ENCODE measurements at regions not wholly inside any gene's neighbourhood (a gene's known extent, or its start where the extent isn't known, plus 50 kb on each side); places are given as distances from the start of the nearest gene placed in this dataset.
"Not testable (repeated sequence)": the region's sequence is repeated elsewhere in the genome, so short reads cannot be mapped to it uniquely, and the experiment has no call there.

GRCh38 chr7:159335181-159335926 lies 190.7 kb upstream of the VIPR2 start:
- not testable (repeated sequence) for DNase-seq

- DNase-seq = not testable (repeated sequence)
Observed at GRCh38 chr7:159332854-159333479, 188.3 kb upstream of the VIPR2 start.

DNA sequence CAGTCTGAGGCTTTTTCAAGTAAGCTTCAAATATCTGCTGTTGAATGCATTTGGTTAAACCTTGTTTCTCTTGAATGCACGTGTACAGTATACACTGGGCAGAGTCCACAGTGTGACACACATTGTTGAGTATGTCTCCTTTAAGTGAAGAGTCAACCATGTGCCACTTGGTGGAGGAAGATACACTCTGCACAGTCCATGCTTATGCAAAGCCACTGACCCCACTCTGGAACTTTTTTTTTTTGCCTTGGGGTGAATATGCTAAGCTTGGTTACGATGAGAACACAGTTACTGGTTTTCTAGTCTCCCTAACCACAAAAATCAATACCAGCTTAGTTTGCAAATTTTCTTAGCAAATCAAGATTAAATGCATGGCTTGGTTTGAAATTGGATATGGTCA lies 186.8 kb upstream of the VIPR2 start:
- no peak for DNase-seq

DNA sequence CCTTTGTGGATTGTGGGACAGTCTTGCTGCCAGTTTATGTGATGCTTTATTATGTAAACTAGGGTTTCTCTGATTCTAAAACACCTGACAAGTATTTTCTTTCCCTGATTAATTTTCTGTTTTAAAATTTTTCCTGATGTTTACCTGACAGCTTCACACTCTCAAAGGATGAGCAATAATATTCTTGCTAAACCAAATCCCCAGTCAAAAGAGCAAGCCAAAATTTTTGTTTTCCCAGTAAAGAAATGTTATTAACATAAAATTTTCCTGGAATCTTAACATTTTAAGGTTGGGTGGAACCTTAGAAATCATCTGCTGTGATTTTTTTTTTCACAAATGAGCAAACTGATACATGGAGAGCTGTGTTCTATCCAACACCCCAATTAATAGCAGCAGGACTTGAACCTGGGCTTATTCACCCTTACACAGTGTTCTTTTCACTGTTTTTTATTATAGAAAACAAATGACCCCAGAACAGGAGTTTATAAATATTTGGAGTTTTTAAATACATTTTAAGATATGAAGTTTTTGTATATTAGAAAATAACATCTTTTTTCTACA lies 185.2 kb upstream of the VIPR2 start:
- no peak for DNase-seq

- peak; percentile 7 for DNase-seq
Observed at GRCh38 chr7:159328096-159328495, 183.4 kb upstream of the VIPR2 start.

- no peak for DNase-seq
Observed at GRCh38 chr7:159323359-159323758, 178.7 kb upstream of the VIPR2 start.

GRCh38 chr7:159321278-159321677 lies 176.6 kb upstream of the VIPR2 start:
- no peak for DNase-seq

DNA sequence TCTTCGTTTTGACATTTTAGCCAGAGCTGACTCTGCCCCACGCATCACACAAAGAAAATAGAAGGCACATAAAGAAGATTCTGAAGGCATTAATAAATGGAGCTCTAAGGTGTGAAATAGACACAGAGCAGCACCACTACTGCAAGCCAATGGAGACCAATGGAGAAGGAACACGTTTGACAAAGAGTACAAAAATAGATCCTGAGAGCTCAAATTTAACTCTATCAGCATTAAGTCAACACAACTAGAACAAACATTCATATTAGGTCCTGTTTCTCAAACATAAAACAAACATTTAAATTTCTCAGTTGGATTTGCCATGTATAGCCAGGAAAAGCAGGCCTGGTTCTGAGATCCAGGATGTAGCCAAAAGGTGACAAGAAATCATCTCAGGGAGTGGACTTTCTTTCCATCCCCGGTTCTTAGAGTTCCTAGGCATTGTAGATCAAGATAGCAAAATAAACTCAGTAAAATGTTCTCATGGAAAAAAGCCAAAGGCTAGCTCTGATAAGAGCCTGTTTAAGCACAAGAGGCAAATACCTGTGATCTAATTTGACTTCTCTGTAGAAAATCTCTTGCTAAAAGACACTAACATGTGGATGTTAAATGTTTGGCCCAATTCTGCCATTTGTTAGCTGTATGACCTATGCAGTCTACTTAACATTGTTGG lies 174.2 kb upstream of the VIPR2 start:
- no peak for DNase-seq

GRCh38 chr7:159317294-159317693 lies 172.6 kb upstream of the VIPR2 start:
- DNase-seq = no peak

- DNase-seq = no peak
Observed at GRCh38 chr7:159311172-159311494, 166.5 kb upstream of the VIPR2 start.

DNA sequence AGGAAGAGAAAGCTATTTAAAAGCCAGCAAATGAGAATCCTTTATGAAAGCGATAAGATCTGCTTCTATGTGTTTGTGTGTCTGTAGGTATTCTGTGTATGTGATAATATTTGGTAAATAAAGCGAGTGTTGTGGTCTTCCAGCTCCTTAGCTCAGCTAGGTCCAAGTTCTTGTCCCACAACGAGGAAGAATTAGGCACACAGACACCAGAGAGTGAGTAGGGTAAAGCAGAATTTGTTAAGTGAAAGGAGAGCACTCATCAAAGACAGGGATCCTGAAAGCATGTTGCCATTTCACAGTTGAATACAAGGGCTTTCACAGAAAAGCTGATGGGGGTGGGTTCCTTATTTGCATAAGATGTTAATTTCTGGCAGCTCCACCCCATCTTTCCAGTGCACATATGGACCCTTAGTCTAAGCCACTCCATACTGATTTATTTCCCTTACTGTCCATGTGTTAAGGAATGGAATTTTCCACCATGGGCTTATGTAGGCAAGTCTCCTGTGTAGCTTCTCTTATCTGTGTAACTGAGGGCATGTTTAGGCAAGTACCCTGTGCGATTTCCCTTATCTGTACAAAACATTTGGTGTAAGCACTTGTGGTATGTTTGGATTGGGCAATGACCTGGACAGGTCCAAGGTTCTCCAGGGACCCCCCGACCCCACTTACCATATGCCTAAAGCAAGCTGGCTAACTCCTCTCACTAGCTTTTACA lies 165.9 kb upstream of the VIPR2 start:
- peak; percentile 59 for DNase-seq

DNA sequence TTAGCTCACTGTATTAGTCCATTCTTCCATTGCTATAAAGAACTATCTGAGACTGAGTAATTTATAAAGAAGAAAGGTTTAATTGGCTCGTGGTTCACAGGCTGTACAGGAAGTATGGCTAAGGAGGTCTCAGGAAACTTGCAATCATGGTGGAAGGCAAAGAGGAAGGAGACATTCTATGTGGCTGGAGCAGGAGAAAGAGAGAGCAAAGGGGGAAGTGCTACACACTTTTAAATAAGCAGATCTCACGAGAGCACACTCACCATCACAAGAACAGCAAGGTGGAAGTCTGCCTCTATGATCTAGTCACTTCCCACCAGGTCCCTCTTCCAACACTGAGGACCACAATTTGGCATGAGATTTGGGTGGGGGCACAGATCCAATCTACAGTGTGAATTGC lies 164.5 kb upstream of the VIPR2 start:
- not testable (repeated sequence) for DNase-seq

GRCh38 chr7:159306012-159306411 lies 161.3 kb upstream of the VIPR2 start:
- no peak for DNase-seq

DNA sequence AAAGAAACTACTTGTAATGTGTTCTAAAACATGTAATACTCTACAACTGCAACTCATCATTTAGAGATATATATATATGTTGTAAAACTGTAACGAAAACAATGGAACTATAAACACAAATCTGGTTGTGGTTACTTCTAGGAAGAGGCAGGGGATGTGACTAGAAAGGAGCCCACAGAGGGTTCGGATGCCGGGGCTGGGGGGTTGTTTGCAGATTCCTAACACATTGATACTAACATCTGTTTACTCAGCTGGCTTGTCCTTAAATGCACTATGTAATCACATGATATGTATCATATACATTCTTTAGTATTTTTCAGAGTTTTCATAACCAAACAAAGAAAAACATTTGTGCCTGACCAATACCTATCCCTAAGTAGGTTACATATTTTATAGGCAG lies 160.5 kb upstream of the VIPR2 start:
- not testable (repeated sequence) for DNase-seq

- DNase-seq = not testable (repeated sequence)
Observed at GRCh38 chr7:159303510-159303909, 158.8 kb upstream of the VIPR2 start.

DNA sequence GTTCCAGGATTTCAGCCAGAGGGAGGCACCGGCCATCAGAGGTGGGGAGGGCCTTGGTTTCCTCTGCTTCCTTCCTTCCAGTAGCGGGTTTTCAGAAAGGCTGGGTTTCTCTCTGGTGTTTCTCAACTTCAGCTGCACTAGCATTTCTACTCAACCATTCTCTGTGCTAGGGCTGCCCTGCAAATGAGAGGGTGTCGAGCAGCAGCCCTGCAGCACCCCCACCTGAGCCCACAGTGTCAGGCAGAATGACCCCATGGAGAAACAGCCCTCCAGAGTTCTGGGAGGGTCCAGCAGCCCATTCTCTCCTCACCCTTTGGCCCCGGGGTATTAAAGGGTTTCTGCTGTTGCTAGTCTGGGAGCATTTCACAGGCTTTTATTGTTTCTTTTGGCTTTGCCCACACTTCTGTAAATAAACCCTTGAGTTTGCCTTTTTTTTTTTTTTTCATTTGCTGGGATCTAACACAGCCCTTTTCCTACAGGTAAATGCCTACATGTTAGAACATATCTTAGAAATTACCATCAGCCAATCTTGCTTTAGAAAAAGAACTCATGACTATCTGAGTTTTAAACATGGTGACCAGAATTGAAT lies 151.5 kb upstream of the VIPR2 start:
- DNase-seq = no peak

GRCh38 chr7:159286487-159286886 lies 141.8 kb upstream of the VIPR2 start:
- not testable (repeated sequence) for DNase-seq

DNA sequence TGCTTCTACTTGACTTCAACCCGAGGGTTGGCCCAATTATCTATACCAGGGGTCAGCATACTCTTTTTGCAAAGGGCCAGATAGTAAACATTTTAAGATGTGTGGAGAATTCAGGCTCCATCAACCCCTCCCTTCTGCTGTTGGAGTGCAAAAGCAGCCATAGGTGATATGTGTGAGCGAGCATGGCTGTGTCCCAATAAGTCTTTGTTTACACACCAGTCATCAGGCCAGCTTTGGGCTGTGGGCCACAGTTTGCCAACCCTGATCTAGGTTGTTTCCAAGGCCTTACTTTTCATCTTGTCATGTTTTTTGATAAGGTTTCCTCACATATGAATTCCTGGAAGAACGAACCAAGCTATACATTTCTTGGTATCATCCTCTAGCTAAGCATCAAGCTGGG lies 136.9 kb upstream of the VIPR2 start:
- DNase-seq = no peak

DNA sequence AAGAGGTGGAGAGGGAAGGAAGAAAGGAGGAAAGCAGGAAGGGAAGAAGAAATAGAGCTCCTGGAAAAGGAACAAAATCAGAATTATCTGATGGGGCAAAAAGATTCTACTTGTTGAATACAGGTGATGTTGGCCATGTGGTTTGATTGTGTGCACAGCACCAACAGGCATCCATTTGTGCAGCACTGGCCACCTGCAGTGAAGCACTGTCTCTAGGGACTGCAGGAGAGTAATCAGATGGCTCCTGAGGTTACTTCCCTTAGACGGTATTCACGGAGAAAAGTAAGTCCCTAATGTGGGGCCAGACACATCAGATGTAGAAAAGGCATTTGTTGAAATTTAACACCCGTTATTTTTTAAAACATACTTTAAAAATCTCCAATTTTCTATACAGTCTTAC lies 135.3 kb upstream of the VIPR2 start:
- no peak for DNase-seq

DNA sequence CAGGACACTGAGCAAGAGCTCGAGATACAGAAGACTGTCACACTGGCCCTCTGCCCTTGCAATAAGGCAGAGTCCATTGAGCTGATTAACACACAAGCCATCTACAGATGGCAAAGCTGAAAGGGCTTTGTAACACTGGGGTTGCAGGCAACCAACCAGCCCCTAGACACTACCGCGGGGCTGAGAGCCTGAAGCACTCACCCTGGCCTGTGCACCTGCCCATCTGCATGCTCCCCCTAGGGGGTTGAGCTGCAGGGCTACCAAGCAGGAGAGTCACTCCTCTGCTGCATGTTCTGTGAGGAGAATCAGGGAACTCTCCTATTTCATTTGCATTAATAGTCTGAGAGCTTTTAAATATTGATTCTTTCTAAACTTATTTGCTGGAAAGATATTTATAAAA lies 128.1 kb upstream of the VIPR2 start:
- no peak for DNase-seq

DNA sequence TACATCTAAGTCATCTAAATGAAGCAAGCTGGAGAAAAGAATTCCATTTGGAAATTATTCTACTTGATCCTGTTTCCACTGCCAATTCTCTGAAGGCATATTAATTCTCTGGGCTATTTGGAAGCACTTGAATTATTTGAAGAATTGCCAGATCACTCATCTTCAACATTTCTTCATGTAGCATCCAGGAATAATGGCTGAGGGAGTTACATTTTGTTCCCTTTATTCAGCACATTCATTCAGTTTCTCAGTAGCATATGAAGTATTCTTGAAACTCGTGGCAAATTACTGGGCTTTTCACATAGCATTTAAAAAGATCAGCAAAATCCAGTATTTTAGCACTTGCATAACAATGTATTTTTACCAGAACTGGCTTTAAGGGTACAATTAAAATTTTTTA lies 127.1 kb upstream of the VIPR2 start:
- DNase-seq = no peak

DNA sequence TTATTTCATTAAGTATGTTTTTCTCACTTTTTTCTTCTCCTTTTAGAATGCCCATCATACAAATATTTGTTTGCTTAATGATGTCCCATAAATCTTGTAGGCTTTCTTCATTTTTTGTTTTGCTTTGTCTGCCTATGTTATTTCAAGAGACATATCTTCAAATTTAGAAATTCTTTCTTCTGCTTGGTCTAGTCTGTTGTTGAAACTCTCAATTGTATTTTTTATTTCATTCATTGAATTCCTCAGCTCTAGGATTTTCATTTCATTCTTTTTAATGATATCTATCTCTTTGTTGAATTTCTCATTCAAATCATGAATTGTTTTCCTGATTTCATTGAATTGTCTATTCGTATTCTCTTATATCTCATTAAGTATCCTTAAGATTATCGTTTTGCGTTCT lies 125.1 kb upstream of the VIPR2 start:
- no peak for DNase-seq

- DNase-seq = no peak
Observed at GRCh38 chr7:159263430-159263829, 118.8 kb upstream of the VIPR2 start.

Measured in OCI-M1 (cell line).